SK-N-SH (cell line): ENCODE measurements at regions not wholly inside any gene's neighbourhood (a gene's known extent, or its start where the extent isn't known, plus 50 kb on each side); places are given as distances from the start of the nearest gene placed in this dataset.

Experiments
- CTCF ChIA-PET: fragments of 300-600, 350-600 bp; formaldehyde crosslinking; extraction: SDS; loops from one replicate; lab custom pipeline; 2021; lab: Yijun Ruan, JAX
- POLR2A ChIA-PET: fragments of 350-600 bp; sonication (Branson Sonifier 250); formaldehyde crosslinking; extraction: SDS; loops from one replicate; lab custom pipeline; 2020; ENCODE audit warnings: antibody characterized with exemption, inconsistent platforms; lab: Yijun Ruan, JAX
- DNase-seq: peaks from one replicate; pipeline ENCODE4 v3.0.0; 2012
- H2AFZ ChIP-seq: fragments of 200-600 bp; sonication (generic); 2 replicates; pipeline ENCODE4 v1.8.1; 2016; ENCODE audit warnings: antibody characterized with exemption, mild to moderate bottlenecking, low read depth
- H3F3A ChIP-seq: fragments of 200-600 bp; sonication (generic); replicated peaks from 2 replicates; pipeline ENCODE3; 2016; ENCODE audit warnings: antibody characterized with exemption, mild to moderate bottlenecking; ENCODE audit not compliant: insufficient read depth
- H3K27ac ChIP-seq, 2 experiments: fragments of 200-500 bp in 1 of 2; fragments of 200-600 bp in 1 of 2; sonication (Bioruptor generic) in 1 of 2; sonication (generic), shearing (Covaris generic) in 1 of 2; 2 replicates each; pipeline versions ENCODE4 v1.5.1 to v1.6.1; 2014 to 2016; ENCODE audit warnings: low read depth in 2 of 2, inconsistent platforms in 1 of 2, low read length in 1 of 2, mild to moderate bottlenecking in 1 of 2, mixed read lengths in 1 of 2
- H3K27me3 ChIP-seq: fragments of 200-600 bp; sonication (generic), shearing (Covaris generic); 2 replicates; pipeline ENCODE4 v1.6.1; 2016; ENCODE audit warnings: mixed run types; ENCODE audit not compliant: insufficient read depth
- H3K36me3 ChIP-seq, 2 experiments: fragments of 200-500 bp in 1 of 2; fragments of 200-600 bp in 1 of 2; sonication (Bioruptor generic) in 1 of 2; sonication (generic) in 1 of 2; replicated peaks in 1 of 2; 2 replicates each; pipeline versions ENCODE3 to v1.5.1; 2014 to 2016; ENCODE audit warnings: low read length in 1 of 2, mild to moderate bottlenecking in 1 of 2; ENCODE audit not compliant: insufficient read depth in 2 of 2, control insufficient read depth in 1 of 2
- H3K4me1 ChIP-seq, 2 experiments: fragments of 200-500 bp in 1 of 2; fragments of 200-600 bp in 1 of 2; sonication (Bioruptor generic) in 1 of 2; sonication (generic), shearing (Covaris generic) in 1 of 2; 2 replicates each; pipeline versions ENCODE4 v1.5.1 to v1.6.1; 2014 to 2016; ENCODE audit warnings: low read depth in 1 of 2, low read length in 1 of 2, mixed run types in 1 of 2; ENCODE audit not compliant: insufficient read depth in 2 of 2, control insufficient read depth in 1 of 2
- H3K4me2 ChIP-seq: fragments of 200-600 bp; sonication (generic), shearing (Covaris generic); 2 replicates; pipeline ENCODE4 v1.6.1; 2017; ENCODE audit warnings: mixed run types
- H3K4me3 ChIP-seq, 2 experiments: fragments of 200-500 bp in 1 of 2; fragments of 200-600 bp in 1 of 2; sonication (Bioruptor generic) in 1 of 2; sonication (generic), shearing (Covaris generic) in 1 of 2; 2 replicates each; pipeline versions ENCODE4 v1.5.1 to v1.8.1; 2014 to 2016; ENCODE audit warnings: low read depth in 2 of 2, inconsistent platforms in 1 of 2, low read length in 1 of 2, mild to moderate bottlenecking in 1 of 2, mixed read lengths in 1 of 2, moderate library complexity in 1 of 2
- H3K79me2 ChIP-seq: fragments of 200-600 bp; sonication (generic); 2 replicates; pipeline ENCODE4 v1.8.1; 2017; ENCODE audit warnings: mild to moderate bottlenecking; ENCODE audit not compliant: insufficient read depth
- H3K9ac ChIP-seq: fragments of 200-600 bp; sonication (generic); 2 replicates; pipeline ENCODE4 v1.6.1; 2017; ENCODE audit warnings: mixed run types
- H3K9me2 ChIP-seq: fragments of 200-600 bp; sonication (generic); 2 replicates; pipeline ENCODE4 v1.6.1; 2017; ENCODE audit warnings: mixed run types
- H3K9me3 ChIP-seq: fragments of 200-600 bp; sonication (generic); 2 replicates; pipeline ENCODE4 v1.6.1; 2017; ENCODE audit warnings: mixed run types, mild to moderate bottlenecking, moderate library complexity
- H4K20me1 ChIP-seq: fragments of 200-600 bp; sonication (generic); 2 replicates; pipeline ENCODE4 v1.6.1; 2017; ENCODE audit warnings: mild to moderate bottlenecking, mixed run types; ENCODE audit not compliant: insufficient read depth
- CTCF ChIP-seq: fragments of 200-600 bp; sonication (generic); IDR thresholded peaks from 2 replicates; pipeline ENCODE4 v1.6.1; 2017; ENCODE audit warnings: antibody characterized with exemption, mild to moderate bottlenecking, moderate library complexity
- EZH2phosphoT487 ChIP-seq: fragments of 200-600 bp; sonication (generic); IDR thresholded peaks from 2 replicates; pipeline ENCODE4 v1.6.1; 2017; ENCODE audit warnings: low read depth, mixed run types, mild to moderate bottlenecking, antibody characterized with exemption, moderate library complexity, borderline replicate concordance
- FOSL2 ChIP-seq: IDR thresholded peaks from 2 replicates; pipeline ENCODE4 v1.4.0; 2012; ENCODE audit warnings: low read depth, mild to moderate bottlenecking, moderate library complexity, borderline replicate concordance
- GABPA ChIP-seq: IDR thresholded peaks from 2 replicates; pipeline ENCODE4 v1.4.0; 2012; ENCODE audit warnings: low read depth, mild to moderate bottlenecking
- GATA2 ChIP-seq: sonication (generic); formaldehyde crosslinking; IDR thresholded peaks from 2 replicates; pipeline ENCODE4 v1.5.0; 2020; ENCODE audit warnings: mild to moderate bottlenecking, missing genetic modification reagents
- IRF3 ChIP-seq: fragments of 150-350 bp; IDR thresholded peaks from 2 replicates; pipeline ENCODE4 v1.6.1; 2016; ENCODE audit warnings: mild to moderate bottlenecking, low read depth, low read length
- JUND ChIP-seq: IDR thresholded peaks from 2 replicates; pipeline ENCODE4 v1.4.0; 2012
- MAX ChIP-seq: IDR thresholded peaks from 2 replicates; pipeline ENCODE4 v1.4.0; 2012; ENCODE audit warnings: low read depth
- MXI1 ChIP-seq: IDR thresholded peaks from 2 replicates; pipeline ENCODE4 v1.6.1; 2012; ENCODE audit warnings: mild to moderate bottlenecking, low read depth, low read length, improper control_type of control experiment
- NFIC ChIP-seq: IDR thresholded peaks from 2 replicates; pipeline ENCODE4 v1.4.0; 2012; ENCODE audit warnings: borderline replicate concordance
- POLR2AphosphoS5 ChIP-seq: IDR thresholded peaks from 2 replicates; pipeline ENCODE4 v1.6.1; 2012; ENCODE audit warnings: low read depth, low read length
- RAD21 ChIP-seq: IDR thresholded peaks from 2 replicates; pipeline ENCODE4 v1.6.1; 2012; ENCODE audit warnings: mild to moderate bottlenecking, low read length
- RCOR1 ChIP-seq: fragments of 150-350 bp; IDR thresholded peaks from 2 replicates; pipeline ENCODE4 v1.6.1; 2017; ENCODE audit warnings: antibody characterized with exemption, low read length
- RXRA ChIP-seq: IDR thresholded peaks from 2 replicates; pipeline ENCODE4 v1.4.0; 2012; ENCODE audit warnings: low read depth, mild to moderate bottlenecking, borderline replicate concordance
- SMC3 ChIP-seq: IDR thresholded peaks from 2 replicates; pipeline ENCODE4 v1.6.1; 2012; ENCODE audit warnings: low read depth, low read length, improper control_type of control experiment
- TEAD4 ChIP-seq: IDR thresholded peaks from 2 replicates; pipeline ENCODE4 v1.4.0; 2012; ENCODE audit warnings: mild to moderate bottlenecking, borderline replicate concordance; ENCODE audit not compliant: insufficient read depth
- USF1 ChIP-seq: IDR thresholded peaks from 2 replicates; pipeline ENCODE4 v1.4.0; 2012; ENCODE audit warnings: low read depth, borderline replicate concordance
- USF2 ChIP-seq: fragments of 150-350 bp; IDR thresholded peaks from 2 replicates; pipeline ENCODE4 v1.6.1; 2017; ENCODE audit warnings: antibody characterized with exemption, low read length, low read depth, borderline replicate concordance
- YY1 ChIP-seq: IDR thresholded peaks from 2 replicates; pipeline ENCODE4 v1.4.0; 2012; ENCODE audit warnings: low read depth, mild to moderate bottlenecking
- WGBS: methylation state at CpG from one replicate; pipeline ENCODE4 v1.1.6; 2017; ENCODE audit warnings: low lambda C conversion rate; 5-methylcytosine and 5-hydroxymethylcytosine counted together

GRCh38 chr14:84591827-84592445 is 938.0 kb upstream of the FLRT2 start (continued):
- no peak for TF ChIP-seq IRF3
- TF ChIP-seq CTCF, result no peak

GRCh38 chr14:84592770-84593169 is 937.2 kb upstream of the FLRT2 start:
- WGBS, result 1% methylated on average over 2 of the region's 2 CpGs
- Histone ChIP-seq H3F3A (no peaks in the 10 kb centered on the region), H3K9me2 (no peaks in the 10 kb centered on the region), H3K27ac (no peak overlapping the region), H3K9me3 (no peaks in the 10 kb centered on the region), H3K36me3 (no peaks in the 10 kb centered on the region), H3K4me3 (no peak overlapping the region), H3K27me3 (no peaks in the 10 kb centered on the region), H2AFZ (no peak overlapping the region), H4K20me1 (no peaks in the 10 kb centered on the region), H3K79me2 (no peaks in the 10 kb centered on the region), H3K4me2 (no peak overlapping the region), H3K4me1 (peaks cover 0 to 7% of the 10 kb centered on the region in 2 experiments; a peak in 1 of 4 replicates), H3K9ac (no peak overlapping the region)
- TF ChIP-seq YY1, result no peak
- TF ChIP-seq MXI1, result no peak
- no peak for DNase-seq
- CTCF ChIA-PET, result no interaction called here
- POLR2A ChIA-PET, result no interaction called here

- Histone ChIP-seq H3K27ac (no peak overlapping the region), H4K20me1 (no peaks in the 10 kb centered on the region), H3K9me2 (no peaks in the 10 kb centered on the region), H3F3A (no peaks in the 10 kb centered on the region), H3K4me1 (no peaks in the 10 kb centered on the region), H3K4me3 (no peak overlapping the region), H3K79me2 (no peaks in the 10 kb centered on the region), H3K4me2 (no peak overlapping the region), H3K9ac (no peak overlapping the region), H2AFZ (no peak overlapping the region), H3K36me3 (no peaks in the 10 kb centered on the region), H3K9me3 (no peaks in the 10 kb centered on the region), H3K27me3 (no peaks in the 10 kb centered on the region)
- no peak for DNase-seq
- ChIA-PET CTCF (interaction anchor here (0.6 kb wide), 1 partner anchor 31 kb away, joined by 3 read pairs; no protein-coding TSS in a partner anchor), POLR2A (no interaction called here)
- WGBS, result 14% methylated on average over 2 of the region's 2 CpGs
- no peak for TF ChIP-seq EZH2phosphoT487
- TF ChIP-seq JUND, result no peak
- no peak for TF ChIP-seq USF1
- TF ChIP-seq FOSL2, result no peak
- no peak for TF ChIP-seq GABPA
- TF ChIP-seq GATA2 (CRISPR knock-in tag), result no peak
- no peak for TF ChIP-seq YY1
- no peak for TF ChIP-seq SMC3
- no peak for TF ChIP-seq MAX
- no peak for TF ChIP-seq NFIC
- TF ChIP-seq POLR2AphosphoS5, result no peak
- TF ChIP-seq USF2, result no peak
- no peak for TF ChIP-seq MXI1
- TF ChIP-seq RCOR1, result no peak
- TF ChIP-seq RAD21, result no peak
- no peak for TF ChIP-seq TEAD4
- no peak for TF ChIP-seq IRF3
- no peak for TF ChIP-seq RXRA
Observed at GRCh38 chr14:84610086-84610485, 919.9 kb upstream of the FLRT2 start.
